ENCODE measurements at regions not wholly inside any gene's neighbourhood (a gene's known extent, or its start where the extent isn't known, plus 50 kb on each side); places are given as distances from the start of the nearest gene placed in this dataset.

GRCh38 chr13:30053939-30054338 is 203.5 kb upstream of the UBL3 start:
- H3K4me3 ChIP-seq = no peak overlapping the region
- H3K27ac ChIP-seq = no peak overlapping the region
- H4K20me1 ChIP-seq = no peaks in the 10 kb centered on the region
- H3K36me3 ChIP-seq = no peaks in the 10 kb centered on the region
- H3K4me1 ChIP-seq = peaks cover 0 to 12% (median 8%) of the 10 kb centered on the region in 10 experiments; a peak in 13 of 20 replicates
- no peak overlapping the region for H3K9ac ChIP-seq
- H3K4me2 ChIP-seq = no peak overlapping the region
- no peaks in the 10 kb centered on the region for H3K27me3 ChIP-seq
- TF ChIP-seq Cebpa-rat (IDR thresholded peaks at IDR 0.05) = no peak
- peaks cover 15 to 34% (median 22%) of the 10 kb centered on the region in 11 experiments; a peak in 21 of 22 replicates for H3K9me3 ChIP-seq (replicated peaks in 1 of 11)

GRCh38 chr13:30052120-30052519 is 201.7 kb upstream of the UBL3 start:
- Histone ChIP-seq H3K9me3 (replicated peaks in 1 of 11) (peaks cover under 1 to 18% (median 7%) of the 10 kb centered on the region in 11 experiments; a peak in 13 of 22 replicates), H3K4me2 (peak overlapping the region in 8 of 11 experiments; percentile 17 to 53 (median 28); a peak in 13 of 22 replicates), H3K9ac (no peak overlapping the region), H3K27ac (no peak overlapping the region), H3K4me3 (no peak overlapping the region), H3K36me3 (no peaks in the 10 kb centered on the region), H3K4me1 (peaks cover 0 to 23% (median 17%) of the 10 kb centered on the region in 10 experiments; a peak in 15 of 20 replicates), H4K20me1 (no peaks in the 10 kb centered on the region), H3K27me3 (no peaks in the 10 kb centered on the region)
- TF ChIP-seq Cebpa-rat (IDR thresholded peaks at IDR 0.05) = no peak

- H3K4me2 ChIP-seq = peak overlapping the region in 7 of 11 experiments; percentile 17 to 53 (median 28); a peak in 11 of 22 replicates
- no peak overlapping the region for H3K9ac ChIP-seq
- peaks cover 0 to 14% (median 6%) of the 10 kb centered on the region in 11 experiments; a peak in 10 of 22 replicates for H3K9me3 ChIP-seq (replicated peaks in 1 of 11)
- peaks cover 0 to 26% (median 17%) of the 10 kb centered on the region in 10 experiments; a peak in 15 of 20 replicates for H3K4me1 ChIP-seq
- no peaks in the 10 kb centered on the region for H3K27me3 ChIP-seq
- no peaks in the 10 kb centered on the region for H4K20me1 ChIP-seq
- H3K36me3 ChIP-seq = no peaks in the 10 kb centered on the region
- H3K4me3 ChIP-seq = no peak overlapping the region
- H3K27ac ChIP-seq = no peak overlapping the region
- TF ChIP-seq Cebpa-rat (IDR thresholded peaks at IDR 0.05) = no peak
These were observed 201.2 kb upstream of the UBL3 start for GRCh38 chr13:30051531-30052060.

- no peak for TF ChIP-seq Cebpa-rat (IDR thresholded peaks at IDR 0.05)
- H3K4me2 ChIP-seq = no peak overlapping the region
- H3K27ac ChIP-seq = no peak overlapping the region
- H3K9me3 ChIP-seq (replicated peaks in 1 of 11) = peaks cover 0 to 6% (median 5%) of the 10 kb centered on the region in 11 experiments; a peak in 9 of 22 replicates
- no peaks in the 10 kb centered on the region for H3K27me3 ChIP-seq
- H4K20me1 ChIP-seq = no peaks in the 10 kb centered on the region
- no peak overlapping the region for H3K4me3 ChIP-seq
- H3K9ac ChIP-seq = no peak overlapping the region
- H3K4me1 ChIP-seq = peaks cover 0 to 32% (median 17%) of the 10 kb centered on the region in 10 experiments; a peak in 15 of 20 replicates
- H3K36me3 ChIP-seq = no peaks in the 10 kb centered on the region
These were observed 199.3 kb upstream of the UBL3 start for GRCh38 chr13:30049692-30050091.

- no peak for TF ChIP-seq Cebpa-rat (IDR thresholded peaks at IDR 0.05)
- Histone ChIP-seq H4K20me1 (no peaks in the 10 kb centered on the region), H3K4me1 (peaks cover 0 to 29% (median 17%) of the 10 kb centered on the region in 10 experiments; a peak in 15 of 20 replicates), H3K27ac (no peak overlapping the region), H3K36me3 (no peaks in the 10 kb centered on the region), H3K27me3 (no peaks in the 10 kb centered on the region), H3K4me2 (peak overlapping the region in 9 of 11 experiments; percentile 4 to 44 (median 18); a peak in 14 of 22 replicates), H3K9me3 (replicated peaks in 1 of 11) (no peaks in the 10 kb centered on the region), H3K4me3 (no peak overlapping the region), H3K9ac (no peak overlapping the region)
These were observed 196.9 kb upstream of the UBL3 start for GRCh38 chr13:30047154-30047874.

- Histone ChIP-seq H3K36me3 (no peaks in the 10 kb centered on the region), H3K4me1 (peaks cover 0 to 21% (median 12%) of the 10 kb centered on the region in 10 experiments; a peak in 14 of 20 replicates), H3K27ac (no peak overlapping the region), H3K4me3 (no peak overlapping the region), H3K27me3 (no peaks in the 10 kb centered on the region), H3K9ac (no peak overlapping the region), H3K9me3 (replicated peaks in 1 of 11) (no peaks in the 10 kb centered on the region), H3K4me2 (no peak overlapping the region), H4K20me1 (no peaks in the 10 kb centered on the region)
- no peak for TF ChIP-seq Cebpa-rat (IDR thresholded peaks at IDR 0.05)
These were observed 195.7 kb upstream of the UBL3 start for GRCh38 chr13:30045916-30046704.

- H3K27ac ChIP-seq = no peak overlapping the region
- H3K27me3 ChIP-seq = no peaks in the 10 kb centered on the region
- no peaks in the 10 kb centered on the region for H4K20me1 ChIP-seq
- TF ChIP-seq Cebpa-rat (IDR thresholded peaks at IDR 0.05) = no peak
- H3K9ac ChIP-seq = no peak overlapping the region
- H3K4me3 ChIP-seq = no peak overlapping the region
- H3K4me2 ChIP-seq = no peak overlapping the region
- H3K9me3 ChIP-seq (replicated peaks in 1 of 11) = no peaks in the 10 kb centered on the region
- H3K4me1 ChIP-seq = peaks cover 0 to 21% (median 12%) of the 10 kb centered on the region in 10 experiments; a peak in 14 of 20 replicates
- H3K36me3 ChIP-seq = no peaks in the 10 kb centered on the region
These were observed 194.5 kb upstream of the UBL3 start for GRCh38 chr13:30044932-30045331.

GRCh38 chr13:30043631-30043925 is 193.2 kb upstream of the UBL3 start:
- Histone ChIP-seq H3K36me3 (no peaks in the 10 kb centered on the region), H3K9me3 (replicated peaks in 1 of 11) (no peaks in the 10 kb centered on the region), H3K4me3 (no peak overlapping the region), H3K9ac (no peak overlapping the region), H3K27ac (no peak overlapping the region), H3K27me3 (no peaks in the 10 kb centered on the region), H3K4me1 (peaks cover 0 to 21% (median 12%) of the 10 kb centered on the region in 10 experiments; a peak in 14 of 20 replicates), H4K20me1 (no peaks in the 10 kb centered on the region), H3K4me2 (no peak overlapping the region)
- no peak for TF ChIP-seq Cebpa-rat (IDR thresholded peaks at IDR 0.05)

All from BLaER1 treated with 17β-estradiol and CSF1 and Interleukin-3, amounts not matched to agents 10 nM and 100 nM (cell line).